ENCODE measurements at regions not wholly inside any gene's neighbourhood (a gene's known extent, or its start where the extent isn't known, plus 50 kb on each side); places are given as distances from the start of the nearest gene placed in this dataset.

DNA sequence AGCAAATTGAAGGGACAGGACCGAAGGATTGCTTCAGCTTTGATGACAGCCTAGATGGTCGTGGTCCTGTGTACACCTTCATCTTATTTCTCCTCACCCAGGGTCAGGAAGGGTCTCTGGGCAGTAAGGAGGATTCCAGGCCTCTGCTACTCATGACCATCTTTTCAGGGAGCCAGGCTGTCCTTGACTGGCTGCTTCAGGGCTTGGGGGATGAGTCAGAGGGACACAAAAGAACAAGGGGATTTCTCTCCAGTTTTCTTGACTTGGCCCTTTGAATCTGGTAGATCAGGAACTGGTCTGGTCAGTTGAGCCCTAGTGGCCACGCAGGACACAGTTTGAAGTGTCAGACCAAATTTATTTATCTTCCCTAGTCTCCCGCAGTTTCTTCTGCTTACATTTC, 402.1 kb upstream of the CHD6 start:
- TF ChIP-seq CTCF (conservative IDR thresholded peaks at IDR 0.05; ENCODE audit: low read depth, low read length) (no peak), EZH2 (IDR thresholded peaks at IDR 0.05; ENCODE audit: borderline replicate concordance, low read depth, low read length, poor library complexity, severe bottlenecking) (no peak)
